HEK293 (cell line): ENCODE measurements at regions not wholly inside any gene's neighbourhood (a gene's known extent, or its start where the extent isn't known, plus 50 kb on each side); places are given as distances from the start of the nearest gene placed in this dataset.

ENCODE experiments used
- CTCF ChIA-PET: fragments of 350-600 bp; formaldehyde crosslinking; extraction: SDS; loops from one replicate; lab custom pipeline; 2021; ENCODE audit warnings: antibody characterized with exemption; lab: Yijun Ruan, JAX
- POLR2A ChIA-PET: fragments of 300-600 bp; formaldehyde crosslinking; extraction: SDS; loops from one replicate; lab custom pipeline; 2020; ENCODE audit warnings: antibody characterized with exemption, inconsistent platforms; lab: Yijun Ruan, JAX
- H3K27ac ChIP-seq: fragments of 200-500 bp; sonication (Bioruptor generic); 2 replicates; pipeline ENCODE4 v1.5.1; 2014; ENCODE audit warnings: low read depth, low read length, control low read depth, inconsistent platforms; ENCODE audit errors: extremely low read depth
- H3K36me3 ChIP-seq, 2 experiments: fragments of 200-500 bp in 1 of 2; sonication (Bioruptor generic) in 1 of 2; 1 replicate in 1 of 2; 2 replicates in 1 of 2; pipeline ENCODE4 v1.5.1; 2014 to 2017; ENCODE audit warnings: inconsistent platforms in 2 of 2, low read length in 2 of 2; ENCODE audit not compliant: control insufficient read depth in 2 of 2, insufficient read depth in 1 of 2
- H3K4me1 ChIP-seq: fragments of 200-500 bp; sonication (Bioruptor generic); 2 replicates; pipeline ENCODE4 v1.5.1; 2014; ENCODE audit warnings: mild to moderate bottlenecking, low read length, inconsistent platforms; ENCODE audit not compliant: control insufficient read depth, insufficient read depth
- H3K4me3 ChIP-seq: 2 replicates; pipeline ENCODE4 v1.5.1; 2011; ENCODE audit warnings: low read depth, mild to moderate bottlenecking, control low read depth, low read length, moderate library complexity
- H3K9me3 ChIP-seq: fragments of 200-500 bp; sonication (Bioruptor generic); 2 replicates; pipeline ENCODE4 v1.5.1; 2014; ENCODE audit warnings: low read depth, low read length, inconsistent platforms; ENCODE audit not compliant: control insufficient read depth, insufficient read depth
- KLF16 ChIP-seq: fragments of 450-650 bp; formaldehyde crosslinking; IDR thresholded peaks from 2 replicates; pipeline ENCODE4 v1.5.1; 2017; ENCODE audit warnings: missing biosample characterization, missing genetic modification characterization
- KLF7 ChIP-seq: fragments of 450-650 bp; formaldehyde crosslinking; IDR thresholded peaks from 2 replicates; pipeline ENCODE4 v1.5.1; 2016; ENCODE audit warnings: missing biosample characterization, missing genetic modification characterization, borderline replicate concordance
- MYNN ChIP-seq: fragments of 450-650 bp; formaldehyde crosslinking; IDR thresholded peaks from 2 replicates; pipeline ENCODE4 v1.5.1; 2016; ENCODE audit warnings: missing biosample characterization, missing genetic modification characterization, borderline replicate concordance
- REPIN1 ChIP-seq: fragments of 450-650 bp; formaldehyde crosslinking; IDR thresholded peaks from 2 replicates; pipeline ENCODE4 v1.5.1; 2017; ENCODE audit warnings: missing biosample characterization, missing genetic modification characterization, low read depth
- SP3 ChIP-seq: fragments of 450-650 bp; formaldehyde crosslinking; IDR thresholded peaks from 2 replicates; pipeline ENCODE4 v1.5.1; 2016; ENCODE audit warnings: missing biosample characterization, missing genetic modification characterization
- ZFHX2 ChIP-seq: fragments of 450-650 bp; formaldehyde crosslinking; conservative IDR thresholded peaks from 2 replicates; pipeline ENCODE4 v1.5.1; 2016; ENCODE audit warnings: missing biosample characterization, missing genetic modification characterization
- ZNF10 ChIP-seq: fragments of 450-650 bp; formaldehyde crosslinking; IDR thresholded peaks from 2 replicates; pipeline ENCODE4 v1.5.1; 2017; ENCODE audit warnings: missing biosample characterization, missing genetic modification characterization
- ZNF112 ChIP-seq: fragments of 450-650 bp; formaldehyde crosslinking; IDR thresholded peaks from 2 replicates; pipeline ENCODE4 v1.5.0; 2017; ENCODE audit warnings: missing biosample characterization, missing genetic modification characterization
- ZNF114 ChIP-seq: fragments of 450-650 bp; formaldehyde crosslinking; IDR thresholded peaks from 2 replicates; pipeline ENCODE4 v1.5.0; 2017; ENCODE audit warnings: missing biosample characterization, missing genetic modification characterization
- ZNF121 ChIP-seq: fragments of 450-650 bp; formaldehyde crosslinking; IDR thresholded peaks from 2 replicates; pipeline ENCODE4 v1.5.1; 2016; ENCODE audit warnings: missing biosample characterization, missing genetic modification characterization
- ZNF140 ChIP-seq: fragments of 450-650 bp; formaldehyde crosslinking; IDR thresholded peaks from 2 replicates; pipeline ENCODE4 v1.5.1; 2016; ENCODE audit warnings: missing biosample characterization, missing genetic modification characterization
- ZNF2 ChIP-seq: fragments of 450-650 bp; formaldehyde crosslinking; IDR thresholded peaks from 2 replicates; pipeline ENCODE4 v1.5.1; 2016; ENCODE audit warnings: missing biosample characterization, missing genetic modification characterization
- ZNF202 ChIP-seq: fragments of 450-650 bp; formaldehyde crosslinking; IDR thresholded peaks from 2 replicates; pipeline ENCODE4 v1.5.1; 2016; ENCODE audit warnings: missing biosample characterization, missing genetic modification characterization, borderline replicate concordance
- ZNF211 ChIP-seq: fragments of 450-650 bp; formaldehyde crosslinking; IDR thresholded peaks from 2 replicates; pipeline ENCODE4 v1.5.1; 2016; ENCODE audit warnings: low read depth, missing biosample characterization, missing genetic modification characterization
- ZNF214 ChIP-seq: fragments of 450-650 bp; formaldehyde crosslinking; IDR thresholded peaks from 2 replicates; pipeline ENCODE4 v1.5.1; 2017; ENCODE audit warnings: missing biosample characterization, mild to moderate bottlenecking, missing genetic modification characterization, borderline replicate concordance
- ZNF239 ChIP-seq: fragments of 450-650 bp; formaldehyde crosslinking; IDR thresholded peaks from 2 replicates; pipeline ENCODE4 v1.5.1; 2016; ENCODE audit warnings: missing biosample characterization, missing genetic modification characterization
- ZNF302 ChIP-seq: fragments of 450-650 bp; formaldehyde crosslinking; IDR thresholded peaks from 2 replicates; pipeline ENCODE4 v1.5.1; 2016; ENCODE audit warnings: missing biosample characterization, missing genetic modification characterization, low read depth
- ZNF423 ChIP-seq: fragments of 450-650 bp; formaldehyde crosslinking; IDR thresholded peaks from 2 replicates; pipeline ENCODE4 v1.5.1; 2016; ENCODE audit warnings: missing biosample characterization, missing genetic modification characterization
- ZNF549 ChIP-seq: fragments of 450-650 bp; IDR thresholded peaks from 2 replicates; pipeline ENCODE4 v1.5.1; 2018; ENCODE audit warnings: missing biosample characterization, missing genetic modification characterization, mild to moderate bottlenecking, inconsistent platforms, moderate library complexity
- ZNF626 ChIP-seq: fragments of 450-650 bp; sonication (Bioruptor Pico); formaldehyde crosslinking; IDR thresholded peaks from 2 replicates; pipeline ENCODE4 v1.5.1; 2018; ENCODE audit warnings: missing biosample characterization, missing genetic modification characterization, inconsistent platforms
- ZNF658 ChIP-seq: fragments of 450-650 bp; formaldehyde crosslinking; IDR thresholded peaks from 2 replicates; pipeline ENCODE4; 2016; ENCODE audit warnings: missing biosample characterization, missing genetic modification characterization
- ZNF664 ChIP-seq: fragments of 450-650 bp; formaldehyde crosslinking; IDR thresholded peaks from 2 replicates; pipeline ENCODE4 v1.5.1; 2016; ENCODE audit warnings: missing biosample characterization, missing genetic modification characterization
- ZNF777 ChIP-seq: fragments of 450-650 bp; formaldehyde crosslinking; IDR thresholded peaks from 2 replicates; pipeline ENCODE4 v1.5.1; 2017; ENCODE audit warnings: missing biosample characterization, missing genetic modification characterization, borderline replicate concordance
- ZNF791 ChIP-seq: fragments of 450-650 bp; formaldehyde crosslinking; IDR thresholded peaks from 2 replicates; pipeline ENCODE4 v1.5.1; 2016; ENCODE audit warnings: missing biosample characterization, missing genetic modification characterization
- ZNF830 ChIP-seq: fragments of 450-650 bp; IDR thresholded peaks from 2 replicates; pipeline ENCODE4 v1.5.0; 2018; ENCODE audit warnings: missing biosample characterization, missing genetic modification characterization, low read depth, mild to moderate bottlenecking, moderate library complexity
- ZNF837 ChIP-seq: fragments of 450-650 bp; formaldehyde crosslinking; IDR thresholded peaks from 2 replicates; pipeline ENCODE4 v1.5.1; 2016; ENCODE audit warnings: missing biosample characterization, missing genetic modification characterization
- TF ChIP-seq, protein P1 (sequence below): fragments of 450-650 bp; formaldehyde crosslinking; IDR thresholded peaks from 2 replicates; pipeline ENCODE4 v1.5.1; 2016; ENCODE audit warnings: missing biosample characterization, missing genetic modification characterization
- TF ChIP-seq, protein P2 (sequence below): fragments of 450-650 bp; formaldehyde crosslinking; IDR thresholded peaks from 2 replicates; pipeline ENCODE4 v1.5.1; 2016; ENCODE audit warnings: missing biosample characterization, missing genetic modification characterization
- TF ChIP-seq, protein P3 (sequence below): IDR thresholded peaks from 2 replicates; pipeline ENCODE4 v1.6.1; 2011; ENCODE audit warnings: mild to moderate bottlenecking, low read depth, low read length, borderline replicate concordance

DNA sequence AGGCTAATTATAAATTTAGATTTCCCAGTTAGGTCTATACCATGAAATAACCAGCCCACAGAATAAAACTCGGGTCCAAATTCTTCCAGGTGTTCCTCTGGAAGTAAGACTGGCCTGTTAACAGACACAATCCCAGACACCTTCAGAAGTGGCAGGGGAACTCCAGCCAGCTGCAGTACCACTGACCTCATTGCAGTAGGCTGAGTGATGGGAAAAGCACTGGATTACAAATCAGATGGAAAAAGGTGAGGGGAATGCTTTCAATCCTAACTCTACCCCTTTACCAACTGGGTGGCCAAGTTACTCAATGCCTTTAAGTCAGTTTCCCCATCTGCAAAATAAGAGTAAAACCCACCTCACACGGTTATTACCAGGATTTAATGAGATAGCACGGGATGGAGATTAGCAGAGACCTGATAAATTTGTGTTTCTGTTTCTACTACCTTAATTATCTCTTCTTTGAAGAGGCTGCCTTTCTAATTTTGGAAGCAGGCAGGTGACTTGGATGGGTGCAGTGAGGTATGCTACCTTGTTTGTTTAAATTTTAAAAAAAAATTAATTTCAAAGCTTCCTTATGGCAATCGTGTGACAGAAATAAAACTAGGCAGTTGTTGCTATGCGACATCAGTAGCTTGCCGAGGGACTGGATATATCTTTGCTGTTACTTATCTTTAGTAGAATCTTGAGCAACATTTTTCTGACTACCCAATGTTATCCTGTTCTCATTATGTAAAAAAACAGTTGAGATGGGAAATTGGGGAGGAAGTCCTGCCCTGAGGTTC is 167.3 kb upstream of the GRIN2B start:
- no peak overlapping the region for H3K27ac ChIP-seq
- TF ChIP-seq REPIN1 (tag by site-specific recombination) (no peak), ZNF214 (no peak), ZNF626 (tag by site-specific recombination) (no peak), ZNF664 (tag by site-specific recombination) (no peak), ZNF121 (tag by site-specific recombination) (no peak), KLF16 (tag by site-specific recombination) (no peak), ZNF777 (tag by site-specific recombination) (no peak), ZNF302 (tag by site-specific recombination) (no peak), ZNF2 (tag by site-specific recombination) (no peak), ZNF211 (no peak), KLF7 (no peak), ZNF837 (tag by site-specific recombination) (no peak), SP3 (tag by site-specific recombination) (no peak), ZNF423 (tag by site-specific recombination) (no peak), ZNF112 (tag by site-specific recombination) (no peak)
- H3K4me3 ChIP-seq = no peak overlapping the region
- H3K36me3 ChIP-seq = no peaks in the 10 kb centered on the region
- no peaks in the 10 kb centered on the region for H3K9me3 ChIP-seq
- CTCF ChIA-PET = no interaction called here
- H3K4me1 ChIP-seq = no peaks in the 10 kb centered on the region
- POLR2A ChIA-PET = no interaction called here

DNA sequence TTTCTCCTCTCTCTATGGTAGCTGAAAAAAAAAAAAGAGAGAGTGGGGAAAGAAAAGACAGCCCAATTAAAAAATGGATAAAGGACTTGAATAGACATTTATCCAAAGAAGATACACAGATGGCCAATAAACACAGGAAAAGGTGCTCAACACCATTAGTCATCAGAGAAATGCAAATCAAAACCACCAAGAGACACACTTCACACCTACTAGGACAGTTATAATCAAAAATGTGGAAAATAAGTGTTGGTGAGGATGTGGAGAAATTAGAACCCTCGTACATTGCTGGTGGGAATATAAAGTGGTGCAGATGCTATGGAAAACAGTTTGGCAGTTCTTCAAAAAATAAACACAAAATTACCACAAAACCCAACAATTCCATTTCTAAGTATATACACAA is 172.4 kb upstream of the GRIN2B start:
- Histone ChIP-seq H3K36me3 (no peaks in the 10 kb centered on the region), H3K4me1 (no peaks in the 10 kb centered on the region), H3K9me3 (no peaks in the 10 kb centered on the region), H3K27ac (no peak overlapping the region), H3K4me3 (no peak overlapping the region)
- ChIA-PET POLR2A (no interaction called here), CTCF (interaction anchor here (0.7 kb wide), 2 partner anchors 289 to 592 kb away, joined by 3 to 4 read pairs; no protein-coding TSS in a partner anchor)
- no peak for TF ChIP-seq ZFHX2 (tag by site-specific recombination)
- TF ChIP-seq ZNF830 (tag by site-specific recombination) = no peak
- no peak for TF ChIP-seq ZNF114 (tag by site-specific recombination)
- no peak for TF ChIP-seq ZNF202 (tag by site-specific recombination)
- no peak for TF ChIP-seq ZNF2 (tag by site-specific recombination)
- TF ChIP-seq REPIN1 (tag by site-specific recombination) = no peak
- TF ChIP-seq ZNF10 (tag by site-specific recombination) = no peak
- no peak for TF ChIP-seq SP3 (tag by site-specific recombination)
- TF ChIP-seq ZNF140 = no peak
- TF ChIP-seq ZNF791 = no peak
- TF ChIP-seq MYNN = no peak
- no peak for TF ChIP-seq ZNF549 (tag by site-specific recombination)
- no peak for TF ChIP-seq ZNF658 (tag by site-specific recombination)
- no peak for TF ChIP-seq ZNF112 (tag by site-specific recombination)
- TF ChIP-seq, protein P1, sequence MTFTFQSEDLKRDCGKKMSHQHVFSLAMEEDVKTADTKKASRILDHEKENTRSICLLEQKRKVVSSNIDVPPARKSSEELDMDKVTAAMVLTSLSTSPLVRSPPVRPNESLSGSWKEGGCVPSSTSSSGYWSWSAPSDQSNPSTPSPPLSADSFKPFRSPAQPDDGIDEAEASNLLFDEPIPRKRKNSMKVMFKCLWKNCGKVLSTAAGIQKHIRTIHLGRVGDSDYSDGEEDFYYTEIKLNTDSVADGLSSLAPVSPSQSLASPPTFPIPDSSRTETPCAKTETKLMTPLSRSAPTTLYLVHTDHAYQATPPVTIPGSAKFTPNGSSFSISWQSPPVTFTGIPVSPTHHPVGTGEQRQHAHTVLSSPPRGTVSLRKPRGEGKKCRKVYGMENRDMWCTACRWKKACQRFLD (tag by site-specific recombination) = no peak
- TF ChIP-seq, protein P2, sequence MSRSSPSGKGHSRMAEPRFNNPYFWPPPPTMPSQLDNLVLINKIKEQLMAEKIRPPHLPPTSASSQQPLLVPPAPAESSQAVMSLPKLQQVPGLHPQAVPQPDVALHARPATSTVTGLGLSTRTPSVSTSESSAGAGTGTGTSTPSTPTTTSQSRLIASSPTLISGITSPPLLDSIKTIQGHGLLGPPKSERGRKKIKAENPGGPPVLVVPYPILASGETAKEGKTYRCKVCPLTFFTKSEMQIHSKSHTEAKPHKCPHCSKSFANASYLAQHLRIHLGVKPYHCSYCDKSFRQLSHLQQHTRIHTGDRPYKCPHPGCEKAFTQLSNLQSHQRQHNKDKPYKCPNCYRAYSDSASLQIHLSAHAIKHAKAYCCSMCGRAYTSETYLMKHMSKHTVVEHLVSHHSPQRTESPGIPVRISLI = no peak
- no peak for TF ChIP-seq ZNF239 (tag by site-specific recombination)
- TF ChIP-seq, protein P3, sequence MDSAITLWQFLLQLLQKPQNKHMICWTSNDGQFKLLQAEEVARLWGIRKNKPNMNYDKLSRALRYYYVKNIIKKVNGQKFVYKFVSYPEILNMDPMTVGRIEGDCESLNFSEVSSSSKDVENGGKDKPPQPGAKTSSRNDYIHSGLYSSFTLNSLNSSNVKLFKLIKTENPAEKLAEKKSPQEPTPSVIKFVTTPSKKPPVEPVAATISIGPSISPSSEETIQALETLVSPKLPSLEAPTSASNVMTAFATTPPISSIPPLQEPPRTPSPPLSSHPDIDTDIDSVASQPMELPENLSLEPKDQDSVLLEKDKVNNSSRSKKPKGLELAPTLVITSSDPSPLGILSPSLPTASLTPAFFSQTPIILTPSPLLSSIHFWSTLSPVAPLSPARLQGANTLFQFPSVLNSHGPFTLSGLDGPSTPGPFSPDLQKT = no peak
